Hepatocyte (in vitro differentiated cells): ENCODE measurements at regions not wholly inside any gene's neighbourhood (a gene's known extent, or its start where the extent isn't known, plus 50 kb on each side); places are given as distances from the start of the nearest gene placed in this dataset.

Source experiments
- CTCF ChIP-seq: fragments of 200-600 bp; sonication (generic); IDR thresholded peaks from 2 replicates; pipeline ENCODE4 v1.5.1; 2016; ENCODE audit warnings: antibody characterized with exemption, mild to moderate bottlenecking; ENCODE audit not compliant: poor library complexity
- EZH2 ChIP-seq: fragments of 200-600 bp; sonication (generic); IDR thresholded peaks from 2 replicates; pipeline ENCODE4 v1.6.1; 2016; ENCODE audit warnings: antibody characterized with exemption, mild to moderate bottlenecking, borderline replicate concordance
- EZH2phosphoT487 ChIP-seq: fragments of 200-600 bp; sonication (generic); IDR thresholded peaks from one replicate; pipeline ENCODE4 v1.6.1; 2018; ENCODE audit warnings: antibody characterized with exemption, mild to moderate bottlenecking, low read depth, moderate library complexity; ENCODE audit not compliant: unreplicated experiment, severe bottlenecking

GRCh38 chr10:14409247-14409646 is 78.5 kb upstream of the FRMD4A start:
- TF ChIP-seq CTCF (no peak), EZH2 (no peak), EZH2phosphoT487 (no peak)
